Fibroblast of skin of abdomen (primary cell): ENCODE measurements at regions not wholly inside any gene's neighbourhood (a gene's known extent, or its start where the extent isn't known, plus 50 kb on each side); places are given as distances from the start of the nearest gene placed in this dataset.
"Not testable (repeated sequence)": the region's sequence is repeated elsewhere in the genome, so short reads cannot be mapped to it uniquely, and the experiment has no call there.

Experiments used
- DNase-seq: peaks from one replicate; pipeline ENCODE4 v3.0.0-alpha.2; 2013

GRCh38 chr10:91090761-91091529, 129.5 kb upstream of the PCGF5 start:
- DNase-seq, result peak; percentile 5

GRCh38 chr10:91091780-91092179, 128.7 kb upstream of the PCGF5 start:
- no peak for DNase-seq

GRCh38 chr10:91096274-91096673, 124.2 kb upstream of the PCGF5 start:
- DNase-seq, result no peak

GRCh38 chr10:91097313-91097712, 123.2 kb upstream of the PCGF5 start:
- DNase-seq, result no peak

- DNase-seq, result not testable (repeated sequence)
Measured at GRCh38 chr10:91098021-91098420, 122.4 kb upstream of the PCGF5 start.

GRCh38 chr10:91103384-91104192, 116.9 kb upstream of the PCGF5 start:
- DNase-seq, result no peak

- no peak for DNase-seq
Measured at GRCh38 chr10:91104193-91105041, 116.0 kb upstream of the PCGF5 start.

- DNase-seq, result no peak
Measured at GRCh38 chr10:91105269-91105668, 115.2 kb upstream of the PCGF5 start.

GRCh38 chr10:91108820-91109219, 111.6 kb upstream of the PCGF5 start:
- no peak for DNase-seq

- no peak for DNase-seq
Measured at GRCh38 chr10:91111060-91111459, 109.4 kb upstream of the PCGF5 start.

- DNase-seq, result no peak
Measured at GRCh38 chr10:91115618-91116390, 104.7 kb upstream of the PCGF5 start.

- no peak for DNase-seq
Measured at GRCh38 chr10:91117505-91117904, 103.0 kb upstream of the PCGF5 start.

- no peak for DNase-seq
Measured at GRCh38 chr10:91120348-91120747, 100.1 kb upstream of the PCGF5 start.

GRCh38 chr10:91123261-91123660, 97.2 kb upstream of the PCGF5 start:
- DNase-seq, result no peak

- DNase-seq, result no peak
Measured at GRCh38 chr10:91124016-91124415, 96.4 kb upstream of the PCGF5 start.

GRCh38 chr10:91126471-91126870, 94.0 kb upstream of the PCGF5 start:
- DNase-seq, result no peak

- DNase-seq, result no peak
Measured at GRCh38 chr10:91127341-91128082, 93.0 kb upstream of the PCGF5 start.

- DNase-seq, result no peak
Measured at GRCh38 chr10:91135113-91135512, 85.3 kb upstream of the PCGF5 start.

GRCh38 chr10:91137011-91137643, 83.3 kb upstream of the PCGF5 start:
- DNase-seq, result no peak

- DNase-seq, result no peak
Measured at GRCh38 chr10:91137822-91138221, 82.6 kb upstream of the PCGF5 start.

- peak; percentile 23 for DNase-seq
Measured at GRCh38 chr10:91140995-91141549, 79.4 kb upstream of the PCGF5 start.
